Gastroesophageal sphincter (tissue), 3 donors: ENCODE measurements at regions not wholly inside any gene's neighbourhood (a gene's known extent, or its start where the extent isn't known, plus 50 kb on each side); places are given as distances from the start of the nearest gene placed in this dataset.
"Not testable (repeated sequence)": the region's sequence is repeated elsewhere in the genome, so short reads cannot be mapped to it uniquely, and the experiment has no call there.

ENCODE experiments used
- EP300 ChIP-seq: sonication (generic); formaldehyde crosslinking; IDR thresholded peaks from one replicate; pipeline ENCODE4 v1.6.1; 2017; ENCODE audit warnings: antibody characterized with exemption, mild to moderate bottlenecking
- POLR2A ChIP-seq, 2 donors: fragments of 450-650 bp; IDR thresholded peaks; one replicate each; pipeline ENCODE4 v1.6.1; 2017; ENCODE audit warnings: antibody characterized with exemption in 2 of 2, mild to moderate bottlenecking in 2 of 2, moderate library complexity in 1 of 2
- POLR2AphosphoS5 ChIP-seq: sonication (generic); formaldehyde crosslinking; IDR thresholded peaks from one replicate; pipeline ENCODE4 v1.6.1; 2017; ENCODE audit warnings: antibody characterized with exemption
- TF ChIP-seq, protein P1 (sequence below), 4 experiments: fragments of 200-600 bp in 2 of 4; fragments of 450-650 bp in 2 of 4; sonication (generic) in 1 of 4; IDR thresholded peaks; one replicate each; pipeline ENCODE4 v1.5.1; 2017 to 2019; ENCODE audit warnings: antibody characterized with exemption in 4 of 4, mild to moderate bottlenecking in 2 of 4, moderate library complexity in 2 of 4

- TF ChIP-seq, protein P1, sequence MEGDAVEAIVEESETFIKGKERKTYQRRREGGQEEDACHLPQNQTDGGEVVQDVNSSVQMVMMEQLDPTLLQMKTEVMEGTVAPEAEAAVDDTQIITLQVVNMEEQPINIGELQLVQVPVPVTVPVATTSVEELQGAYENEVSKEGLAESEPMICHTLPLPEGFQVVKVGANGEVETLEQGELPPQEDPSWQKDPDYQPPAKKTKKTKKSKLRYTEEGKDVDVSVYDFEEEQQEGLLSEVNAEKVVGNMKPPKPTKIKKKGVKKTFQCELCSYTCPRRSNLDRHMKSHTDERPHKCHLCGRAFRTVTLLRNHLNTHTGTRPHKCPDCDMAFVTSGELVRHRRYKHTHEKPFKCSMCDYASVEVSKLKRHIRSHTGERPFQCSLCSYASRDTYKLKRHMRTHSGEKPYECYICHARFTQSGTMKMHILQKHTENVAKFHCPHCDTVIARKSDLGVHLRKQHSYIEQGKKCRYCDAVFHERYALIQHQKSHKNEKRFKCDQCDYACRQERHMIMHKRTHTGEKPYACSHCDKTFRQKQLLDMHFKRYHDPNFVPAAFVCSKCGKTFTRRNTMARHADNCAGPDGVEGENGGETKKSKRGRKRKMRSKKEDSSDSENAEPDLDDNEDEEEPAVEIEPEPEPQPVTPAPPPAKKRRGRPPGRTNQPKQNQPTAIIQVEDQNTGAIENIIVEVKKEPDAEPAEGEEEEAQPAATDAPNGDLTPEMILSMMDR (IDR thresholded peaks at IDR 0.05): not testable (repeated sequence)
- TF ChIP-seq EP300; POLR2A (IDR thresholded peaks at IDR 0.05); POLR2AphosphoS5: not testable (repeated sequence)
Observed at GRCh38 chr1:149300478-149301218, 174.2 kb upstream of the NBPF19 start.
